ENCODE measurements at regions not wholly inside any gene's neighbourhood (a gene's known extent, or its start where the extent isn't known, plus 50 kb on each side); places are given as distances from the start of the nearest gene placed in this dataset.

DNA sequence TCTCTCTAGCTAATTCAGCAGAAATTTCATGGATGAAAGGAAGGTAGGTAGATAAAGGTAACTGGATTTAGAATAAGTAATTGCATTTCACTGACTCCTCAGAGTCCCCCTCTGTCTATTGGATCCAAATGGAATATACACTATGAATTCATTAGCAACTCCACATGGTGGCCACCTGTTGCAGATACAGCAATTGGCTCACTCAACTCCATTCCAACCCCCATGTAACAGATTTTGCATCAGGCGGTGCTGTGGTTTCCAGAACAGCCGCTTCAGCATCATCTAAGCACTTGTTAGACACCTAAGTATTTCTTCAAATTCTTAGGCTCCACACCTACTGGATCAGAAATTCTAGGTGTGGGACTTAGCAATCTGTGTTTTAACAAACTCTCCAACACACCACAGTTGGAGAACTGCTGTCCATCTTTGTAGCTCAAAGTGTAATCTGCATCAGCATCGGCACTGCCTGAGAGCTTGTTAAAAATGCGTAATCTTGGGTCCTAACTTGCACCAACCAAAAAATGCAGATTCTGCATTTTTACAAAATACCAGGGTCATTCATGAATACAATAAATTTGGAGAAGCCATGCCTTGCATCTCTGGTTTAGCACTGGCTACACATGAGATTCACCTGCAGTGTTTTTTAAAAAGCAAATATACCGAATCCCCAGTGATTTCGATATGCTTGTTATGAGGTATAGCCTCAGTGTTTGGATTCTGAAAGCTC, 413.8 kb upstream of the CD180 start:
- TF ChIP-seq, protein P1, sequence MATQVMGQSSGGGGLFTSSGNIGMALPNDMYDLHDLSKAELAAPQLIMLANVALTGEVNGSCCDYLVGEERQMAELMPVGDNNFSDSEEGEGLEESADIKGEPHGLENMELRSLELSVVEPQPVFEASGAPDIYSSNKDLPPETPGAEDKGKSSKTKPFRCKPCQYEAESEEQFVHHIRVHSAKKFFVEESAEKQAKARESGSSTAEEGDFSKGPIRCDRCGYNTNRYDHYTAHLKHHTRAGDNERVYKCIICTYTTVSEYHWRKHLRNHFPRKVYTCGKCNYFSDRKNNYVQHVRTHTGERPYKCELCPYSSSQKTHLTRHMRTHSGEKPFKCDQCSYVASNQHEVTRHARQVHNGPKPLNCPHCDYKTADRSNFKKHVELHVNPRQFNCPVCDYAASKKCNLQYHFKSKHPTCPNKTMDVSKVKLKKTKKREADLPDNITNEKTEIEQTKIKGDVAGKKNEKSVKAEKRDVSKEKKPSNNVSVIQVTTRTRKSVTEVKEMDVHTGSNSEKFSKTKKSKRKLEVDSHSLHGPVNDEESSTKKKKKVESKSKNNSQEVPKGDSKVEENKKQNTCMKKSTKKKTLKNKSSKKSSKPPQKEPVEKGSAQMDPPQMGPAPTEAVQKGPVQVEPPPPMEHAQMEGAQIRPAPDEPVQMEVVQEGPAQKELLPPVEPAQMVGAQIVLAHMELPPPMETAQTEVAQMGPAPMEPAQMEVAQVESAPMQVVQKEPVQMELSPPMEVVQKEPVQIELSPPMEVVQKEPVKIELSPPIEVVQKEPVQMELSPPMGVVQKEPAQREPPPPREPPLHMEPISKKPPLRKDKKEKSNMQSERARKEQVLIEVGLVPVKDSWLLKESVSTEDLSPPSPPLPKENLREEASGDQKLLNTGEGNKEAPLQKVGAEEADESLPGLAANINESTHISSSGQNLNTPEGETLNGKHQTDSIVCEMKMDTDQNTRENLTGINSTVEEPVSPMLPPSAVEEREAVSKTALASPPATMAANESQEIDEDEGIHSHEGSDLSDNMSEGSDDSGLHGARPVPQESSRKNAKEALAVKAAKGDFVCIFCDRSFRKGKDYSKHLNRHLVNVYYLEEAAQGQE (IDR thresholded peaks at IDR 0.05; ENCODE audit: insufficient read depth in 1 of 2, low read depth in 2 of 2, low read length in 2 of 2) = no peak

DNA sequence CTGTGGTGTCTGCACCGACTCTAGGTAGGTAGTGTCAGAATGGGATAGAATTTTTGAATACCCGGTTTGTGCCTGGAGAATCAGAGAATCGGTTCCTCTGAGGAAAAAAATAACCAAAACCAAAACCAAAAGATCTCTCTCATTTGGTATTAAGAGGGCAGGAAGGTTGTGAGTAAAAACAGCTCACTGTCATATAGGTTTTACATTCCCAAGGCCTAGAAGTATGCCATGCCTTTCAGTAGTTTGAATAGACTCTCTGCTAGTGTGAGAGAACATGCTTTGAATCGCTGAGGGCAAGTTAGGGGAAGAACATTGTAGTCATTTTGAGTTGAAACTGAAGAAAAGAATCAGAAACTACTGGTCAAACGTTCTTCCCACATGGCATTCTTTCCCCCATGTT, 411.4 kb upstream of the CD180 start:
- TF ChIP-seq POLR2AphosphoS5 (IDR thresholded peaks at IDR 0.05; ENCODE audit: low read depth, low read length) (no peak), TAF1 (IDR thresholded peaks at IDR 0.05; ENCODE audit: borderline replicate concordance, insufficient read depth, low read length) (no peak), SIN3A (IDR thresholded peaks at IDR 0.05; ENCODE audit: borderline replicate concordance, insufficient read depth, low read length) (no peak), FOXP2 (optimal IDR thresholded peaks at IDR 0.05; ENCODE audit: borderline replicate concordance, extremely low read depth, extremely low read length, insufficient read depth) (no peak)
- TF ChIP-seq, protein P1 (IDR thresholded peaks at IDR 0.05; ENCODE audit: insufficient read depth in 1 of 2, low read depth in 2 of 2, low read length in 2 of 2) = no peak

DNA sequence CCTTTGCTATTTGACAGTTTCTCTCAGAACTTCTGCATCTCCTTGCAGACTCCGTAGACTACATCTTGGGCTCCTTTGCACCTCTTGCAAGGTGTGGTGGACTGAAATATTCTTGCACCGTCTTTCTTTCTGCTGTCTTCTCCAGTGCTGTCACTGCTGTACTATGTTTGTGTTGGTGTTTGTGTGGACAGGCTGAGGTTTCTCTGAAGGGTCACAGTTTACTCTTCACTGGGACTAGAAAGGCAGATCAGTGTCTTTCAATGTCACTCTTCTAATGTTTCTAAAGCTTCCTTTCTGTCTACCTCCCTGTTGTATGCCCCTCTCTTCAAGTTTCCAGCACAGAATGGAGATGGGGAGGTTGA, 410.0 kb upstream of the CD180 start:
- TF ChIP-seq SIN3A (IDR thresholded peaks at IDR 0.05; ENCODE audit: borderline replicate concordance, insufficient read depth, low read length) (no peak), FOXP2 (optimal IDR thresholded peaks at IDR 0.05; ENCODE audit: borderline replicate concordance, extremely low read depth, extremely low read length, insufficient read depth) (no peak), POLR2AphosphoS5 (IDR thresholded peaks at IDR 0.05; ENCODE audit: low read depth, low read length) (no peak), TAF1 (IDR thresholded peaks at IDR 0.05; ENCODE audit: borderline replicate concordance, insufficient read depth, low read length) (no peak)
- TF ChIP-seq, protein P1 (IDR thresholded peaks at IDR 0.05; ENCODE audit: insufficient read depth in 1 of 2, low read depth in 2 of 2, low read length in 2 of 2) = no peak

DNA sequence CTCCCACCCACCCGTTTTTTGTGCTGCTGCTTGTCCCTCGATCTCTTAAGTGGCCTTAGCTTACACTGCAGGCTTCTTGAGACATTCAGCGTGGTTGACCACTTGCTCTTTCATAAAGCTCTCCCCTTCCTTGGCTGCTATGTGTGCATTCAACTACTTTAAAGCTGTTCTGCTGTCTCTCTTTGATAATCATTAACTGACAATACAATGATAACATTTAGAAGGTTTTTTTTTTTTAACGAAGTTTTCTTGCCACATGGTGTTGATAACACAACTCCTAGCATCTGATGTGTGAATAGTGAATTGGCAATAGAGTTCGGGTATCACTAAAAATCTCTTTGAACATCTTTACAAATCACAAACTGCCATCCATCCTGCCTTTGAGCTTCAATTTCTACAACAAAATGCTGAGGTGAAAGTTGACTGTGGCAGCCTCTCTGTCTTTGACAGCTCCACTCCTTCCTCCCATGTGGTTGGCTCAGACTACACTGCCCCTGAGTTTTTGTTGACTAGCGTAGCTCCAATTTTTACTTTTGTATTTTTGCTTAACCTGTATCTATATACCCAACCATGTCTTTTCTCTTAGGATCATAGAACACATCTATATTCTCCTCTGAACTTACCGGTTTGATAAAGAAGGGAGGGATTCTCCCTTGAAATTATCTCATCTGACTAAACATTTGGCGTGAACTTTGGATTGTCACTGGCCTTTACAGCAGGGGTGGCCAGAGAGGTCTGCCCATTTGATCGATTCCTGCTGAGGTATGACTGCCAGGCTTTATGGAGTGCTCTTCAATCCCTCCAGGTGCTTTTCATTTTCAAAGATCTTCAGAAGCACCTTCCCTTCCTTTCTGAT, 409.4 kb upstream of the CD180 start:
- no peak for TF ChIP-seq SIN3A (IDR thresholded peaks at IDR 0.05; ENCODE audit: borderline replicate concordance, insufficient read depth, low read length)
- no peak for TF ChIP-seq FOXP2 (optimal IDR thresholded peaks at IDR 0.05; ENCODE audit: borderline replicate concordance, extremely low read depth, extremely low read length, insufficient read depth)
- TF ChIP-seq, protein P1 (IDR thresholded peaks at IDR 0.05; ENCODE audit: insufficient read depth in 1 of 2, low read depth in 2 of 2, low read length in 2 of 2) = no peak

Data from PFSK-1 (cell line).